Erythroblast (primary cell): ENCODE measurements at regions not wholly inside any gene's neighbourhood (a gene's known extent, or its start where the extent isn't known, plus 50 kb on each side); places are given as distances from the start of the nearest gene placed in this dataset.
"Not testable (repeated sequence)": the region's sequence is repeated elsewhere in the genome, so short reads cannot be mapped to it uniquely, and the experiment has no call there.

Experiments used
- GATA1 ChIP-seq: IDR thresholded peaks from 2 replicates; pipeline ENCODE4 v1.6.1; 2011; ENCODE audit warnings: low read depth, mild to moderate bottlenecking, control low read depth, low read length, moderate library complexity
- POLR2A ChIP-seq: IDR thresholded peaks from 2 replicates; pipeline ENCODE4 v1.6.1; 2011; ENCODE audit warnings: mild to moderate bottlenecking, low read length

DNA sequence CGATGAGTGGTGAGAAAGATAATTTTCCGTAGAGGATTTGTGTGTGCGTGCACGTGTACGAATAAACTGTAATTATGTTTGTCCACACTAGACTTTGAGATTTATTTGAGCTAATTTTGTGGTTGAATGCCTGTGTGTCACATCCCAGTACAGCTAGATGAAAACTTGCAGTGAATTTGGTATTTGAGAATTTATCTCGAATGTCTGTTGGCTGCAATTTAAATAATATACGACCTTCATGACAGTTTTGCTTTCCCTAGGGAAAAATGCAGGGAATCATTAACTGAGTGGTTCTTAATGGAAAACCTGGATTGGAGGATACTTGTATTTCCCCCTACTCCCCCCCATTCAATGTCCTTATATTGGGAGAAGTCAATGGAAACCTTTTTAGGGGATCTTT, 124.8 kb downstream of the GOSR1 start:
- not testable (repeated sequence) for TF ChIP-seq POLR2A, GATA1
